Osteocyte (in vitro differentiated cells): ENCODE measurements at regions not wholly inside any gene's neighbourhood (a gene's known extent, or its start where the extent isn't known, plus 50 kb on each side); places are given as distances from the start of the nearest gene placed in this dataset.

Source experiments
- DNase-seq: peaks from one replicate; pipeline ENCODE4 v3.0.0; 2021; ENCODE audit warnings: mixed read lengths; ENCODE audit not compliant: unreplicated experiment; ENCODE audit errors: extremely low spot score
- H3K27ac Mint-ChIP-seq: one replicate; pipeline ENCODE4 v1.8.0; 2021; ENCODE audit warnings: mild to moderate bottlenecking, mixed read lengths; ENCODE audit not compliant: unreplicated experiment
- H3K27me3 Mint-ChIP-seq: one replicate; pipeline ENCODE4 v1.8.0; 2021; ENCODE audit warnings: mixed read lengths; ENCODE audit not compliant: unreplicated experiment
- H3K36me3 Mint-ChIP-seq: one replicate; pipeline ENCODE4 v1.8.0; 2021; ENCODE audit warnings: mixed read lengths; ENCODE audit not compliant: unreplicated experiment
- H3K4me1 Mint-ChIP-seq: one replicate; pipeline ENCODE4 v1.8.0; 2021; ENCODE audit warnings: mixed read lengths; ENCODE audit not compliant: unreplicated experiment
- H3K4me3 Mint-ChIP-seq: one replicate; pipeline ENCODE4 v1.8.0; 2021; ENCODE audit warnings: mild to moderate bottlenecking, moderate library complexity, mixed read lengths; ENCODE audit not compliant: unreplicated experiment
- H3K9me3 Mint-ChIP-seq: one replicate; pipeline ENCODE4 v1.8.0; 2021; ENCODE audit warnings: mixed read lengths; ENCODE audit not compliant: unreplicated experiment
- TF ChIP-seq, protein P1 (sequence below): fragments of 200-600 bp; sonication (generic); IDR thresholded peaks from 2 replicates; pipeline ENCODE4 v1.5.0; 2021; ENCODE audit warnings: antibody characterized with exemption, mild to moderate bottlenecking, moderate library complexity

DNA sequence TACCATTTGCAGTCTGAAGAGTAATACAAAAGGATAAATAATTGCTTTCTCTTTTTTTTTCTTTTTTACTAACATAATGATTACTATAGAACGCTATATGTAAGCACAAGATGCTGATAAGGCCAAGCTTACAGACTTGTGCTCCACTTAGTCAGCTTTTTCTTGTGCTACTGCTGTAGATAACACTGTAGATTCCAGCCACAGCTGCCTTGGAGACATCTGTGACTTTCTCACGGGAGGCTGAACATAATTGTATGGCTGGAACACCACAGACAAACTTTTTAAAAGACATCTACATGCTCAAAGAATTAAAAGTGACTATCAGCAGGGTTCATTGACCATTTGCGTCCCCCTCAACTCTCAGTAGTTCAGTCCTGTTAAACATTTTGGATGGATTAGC lies 381.7 kb upstream of the AMOT start:
- TF ChIP-seq, protein P1, sequence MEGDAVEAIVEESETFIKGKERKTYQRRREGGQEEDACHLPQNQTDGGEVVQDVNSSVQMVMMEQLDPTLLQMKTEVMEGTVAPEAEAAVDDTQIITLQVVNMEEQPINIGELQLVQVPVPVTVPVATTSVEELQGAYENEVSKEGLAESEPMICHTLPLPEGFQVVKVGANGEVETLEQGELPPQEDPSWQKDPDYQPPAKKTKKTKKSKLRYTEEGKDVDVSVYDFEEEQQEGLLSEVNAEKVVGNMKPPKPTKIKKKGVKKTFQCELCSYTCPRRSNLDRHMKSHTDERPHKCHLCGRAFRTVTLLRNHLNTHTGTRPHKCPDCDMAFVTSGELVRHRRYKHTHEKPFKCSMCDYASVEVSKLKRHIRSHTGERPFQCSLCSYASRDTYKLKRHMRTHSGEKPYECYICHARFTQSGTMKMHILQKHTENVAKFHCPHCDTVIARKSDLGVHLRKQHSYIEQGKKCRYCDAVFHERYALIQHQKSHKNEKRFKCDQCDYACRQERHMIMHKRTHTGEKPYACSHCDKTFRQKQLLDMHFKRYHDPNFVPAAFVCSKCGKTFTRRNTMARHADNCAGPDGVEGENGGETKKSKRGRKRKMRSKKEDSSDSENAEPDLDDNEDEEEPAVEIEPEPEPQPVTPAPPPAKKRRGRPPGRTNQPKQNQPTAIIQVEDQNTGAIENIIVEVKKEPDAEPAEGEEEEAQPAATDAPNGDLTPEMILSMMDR, result no peak
- Mint-ChIP-seq H3K4me3 (no peak overlapping the region), H3K27ac (no peak overlapping the region), H3K27me3 (no peaks in the 10 kb centered on the region), H3K36me3 (no peaks in the 10 kb centered on the region), H3K9me3 (peaks cover 9% of the 10 kb centered on the region), H3K4me1 (no peaks in the 10 kb centered on the region)
- no peak for DNase-seq

DNA sequence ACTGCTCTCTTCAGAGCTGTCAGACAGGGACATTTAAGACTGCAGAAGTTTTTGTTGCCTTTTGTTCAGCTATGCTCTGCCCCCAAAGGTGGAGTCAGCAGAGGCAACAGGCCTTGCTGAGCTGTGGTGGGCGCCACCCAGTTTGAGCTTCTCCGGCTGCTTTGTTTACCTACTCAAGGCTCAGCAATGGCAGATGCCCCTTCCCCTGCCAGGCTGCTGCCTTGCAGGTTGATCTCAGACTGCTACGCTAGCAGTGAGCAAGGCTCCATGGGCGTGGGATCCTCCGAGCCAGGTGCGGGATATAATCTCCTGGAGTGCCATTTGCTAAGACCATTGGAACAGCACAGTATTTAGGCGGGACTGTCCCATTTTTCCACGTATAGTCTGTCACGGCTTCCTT lies 371.4 kb upstream of the AMOT start:
- H3K36me3 Mint-ChIP-seq, result no peaks in the 10 kb centered on the region
- TF ChIP-seq, protein P1, result no peak
- H3K9me3 Mint-ChIP-seq, result peaks cover 50% of the 10 kb centered on the region

DNA sequence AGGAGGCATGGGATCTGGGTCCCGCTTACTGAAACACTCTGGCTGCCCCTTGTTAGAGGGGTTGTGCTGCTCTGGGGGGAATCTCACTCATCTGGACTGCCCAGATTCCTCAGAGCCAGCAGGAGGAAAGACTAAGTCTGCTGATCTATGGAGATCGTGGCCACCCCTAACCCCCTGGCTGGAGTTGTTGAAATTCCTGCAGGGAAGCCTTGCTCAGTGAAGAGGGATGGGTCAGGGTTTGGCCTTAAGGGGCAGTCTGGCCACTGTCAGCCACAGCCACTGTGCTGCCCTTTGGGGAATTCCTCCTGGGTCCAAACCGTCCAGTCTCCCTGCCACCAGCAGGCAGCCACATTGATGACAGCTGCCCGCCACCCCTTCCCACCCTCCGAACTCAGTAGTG lies 362.0 kb upstream of the AMOT start:
- Mint-ChIP-seq H3K4me1 (no peaks in the 10 kb centered on the region), H3K27ac (no peak overlapping the region), H3K4me3 (no peak overlapping the region), H3K27me3 (no peaks in the 10 kb centered on the region), H3K9me3 (peaks cover 38% of the 10 kb centered on the region), H3K36me3 (no peaks in the 10 kb centered on the region)
- TF ChIP-seq, protein P1, result no peak
- DNase-seq, result no peak

More for the DNA sequence above, 371.4 kb upstream of the AMOT start:
- Mint-ChIP-seq H3K27me3 (no peaks in the 10 kb centered on the region), H3K4me1 (no peaks in the 10 kb centered on the region), H3K4me3 (no peak overlapping the region), H3K27ac (no peak overlapping the region)
- no peak for DNase-seq

DNA sequence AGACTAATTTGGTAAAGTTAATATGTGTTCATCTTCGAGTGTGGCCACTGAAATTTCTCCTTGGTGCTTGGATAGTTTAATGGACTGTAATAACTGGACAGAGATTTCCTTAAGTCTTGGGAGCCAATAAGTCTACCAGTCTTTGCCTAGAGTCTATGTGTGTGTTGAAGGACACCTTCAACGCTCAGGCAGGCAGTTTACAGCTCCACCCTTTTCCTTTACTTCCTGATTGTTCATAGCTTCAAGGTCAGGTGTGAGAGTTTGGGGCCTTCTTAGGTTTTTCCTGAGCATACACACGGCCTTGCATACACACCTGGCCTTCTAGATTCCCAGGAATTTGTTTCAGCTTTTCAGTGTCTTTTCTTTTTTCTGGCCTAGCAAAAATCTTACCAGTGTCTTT lies 355.3 kb upstream of the AMOT start:
- H3K4me3 Mint-ChIP-seq, result no peak overlapping the region
- no peak for DNase-seq
- no peaks in the 10 kb centered on the region for H3K36me3 Mint-ChIP-seq
- H3K27ac Mint-ChIP-seq, result no peak overlapping the region
- no peaks in the 10 kb centered on the region for H3K27me3 Mint-ChIP-seq
- H3K9me3 Mint-ChIP-seq, result peaks cover 23% of the 10 kb centered on the region
- TF ChIP-seq, protein P1, result no peak
- no peaks in the 10 kb centered on the region for H3K4me1 Mint-ChIP-seq

DNA sequence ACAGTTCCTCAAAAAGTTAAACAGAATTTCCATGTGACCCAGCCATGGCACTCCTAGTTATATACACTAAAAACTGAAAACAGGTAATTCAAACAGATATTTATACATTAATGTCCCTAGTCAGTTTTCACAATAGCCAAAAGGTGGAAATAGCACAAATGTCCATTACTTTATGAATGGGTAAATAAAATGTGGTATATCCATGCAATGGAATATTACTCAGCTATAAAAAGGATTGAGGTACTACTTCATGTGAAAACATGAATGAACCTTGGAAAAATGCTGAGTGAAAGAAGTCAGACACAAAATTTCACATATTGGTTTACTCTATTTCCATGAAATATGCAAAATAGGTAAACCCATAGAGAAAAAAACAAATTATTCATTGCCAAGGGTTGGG lies 351.8 kb upstream of the AMOT start:
- TF ChIP-seq, protein P1, result no peak
- Mint-ChIP-seq H3K36me3 (no peaks in the 10 kb centered on the region), H3K27ac (no peak overlapping the region), H3K4me1 (no peaks in the 10 kb centered on the region), H3K27me3 (no peaks in the 10 kb centered on the region), H3K9me3 (peaks cover 16% of the 10 kb centered on the region), H3K4me3 (no peak overlapping the region)
- no peak for DNase-seq
